Endothelial cell of umbilical vein (primary cell): ENCODE measurements at regions not wholly inside any gene's neighbourhood (a gene's known extent, or its start where the extent isn't known, plus 50 kb on each side); places are given as distances from the start of the nearest gene placed in this dataset.

Experiments used
- BruUV-seq: library from RNA; stranded (reverse); fragments of 400-500 nt; replicated peaks from 2 replicates; lab custom pipeline; 2021; lab: Mats Ljungman, UMichigan
- CTCF ChIA-PET: fragments of 300-600, 350-600 bp; sonication (Branson Sonifier 250); formaldehyde crosslinking; loops from one replicate; lab custom pipeline; 2021; ENCODE audit warnings: antibody characterized with exemption, inconsistent platforms; lab: Charles Lee
- POLR2A ChIA-PET: fragments of 300-600, 350-600 bp; sonication (Branson Sonifier 250); formaldehyde crosslinking; loops from one replicate; lab custom pipeline; 2021; ENCODE audit warnings: antibody characterized with exemption, inconsistent platforms; lab: Charles Lee
- DNase-seq: peaks from one replicate; pipeline ENCODE4 v3.0.0-alpha.2; 2011; ENCODE audit warnings: low read depth, low spot score
- FAIRE-seq: peaks from 2 replicates; lab custom pipeline; 2011; peaks lifted over from hg19 to GRCh38; lab: Jason Lieb, UNC
- H2AFZ ChIP-seq: 2 replicates; pipeline ENCODE4 v1.6.0; 2012; ENCODE audit warnings: low read depth, low read length, control low read depth, inconsistent platforms
- H3K27ac ChIP-seq: 2 replicates; pipeline ENCODE4 v1.5.1; 2011; ENCODE audit warnings: low read depth, mild to moderate bottlenecking, control low read depth, low read length, moderate library complexity; ENCODE audit not compliant: insufficient read depth
- H3K27me3 ChIP-seq, 2 experiments: 2 replicates each; pipeline versions ENCODE4 v1.6.0 to v1.6.1; 2011; ENCODE audit warnings: low read length in 2 of 2, mixed read lengths in 1 of 2; ENCODE audit not compliant: control insufficient read depth in 2 of 2, insufficient read depth in 2 of 2
- H3K36me3 ChIP-seq, 2 experiments: 2 replicates in 1 of 2; 3 replicates in 1 of 2; pipeline ENCODE4 v1.5.1; 2011; ENCODE audit warnings: low read length in 2 of 2, mild to moderate bottlenecking in 1 of 2, moderate library complexity in 1 of 2; ENCODE audit not compliant: control insufficient read depth in 2 of 2, insufficient read depth in 2 of 2; ENCODE audit errors: extremely low read depth in 1 of 2
- H3K4me1 ChIP-seq: 3 replicates; pipeline ENCODE4 v1.5.1; 2011; ENCODE audit warnings: mild to moderate bottlenecking, low read length; ENCODE audit not compliant: control insufficient read depth, insufficient read depth; ENCODE audit errors: extremely low read depth
- H3K4me2 ChIP-seq: 2 replicates; pipeline ENCODE4 v1.6.1; 2011; ENCODE audit warnings: low read length, control low read depth, mixed read lengths; ENCODE audit not compliant: insufficient read depth
- H3K4me3 ChIP-seq, 3 experiments: fragments of 200-600 bp in 1 of 3; sonication (generic), shearing (Covaris generic) in 1 of 3; replicated peaks in 1 of 3; 2 replicates each; pipeline ENCODE4 v1.5.1; 2011 to 2016; ENCODE audit warnings: control low read depth in 3 of 3, low read length in 3 of 3, mild to moderate bottlenecking in 2 of 3, inconsistent platforms in 1 of 3, low read depth in 1 of 3, moderate library complexity in 1 of 3; ENCODE audit not compliant: insufficient read depth in 1 of 3
- H3K79me2 ChIP-seq: 2 replicates; pipeline ENCODE4 v1.6.0; 2012; ENCODE audit warnings: low read length, inconsistent platforms; ENCODE audit not compliant: control insufficient read depth, insufficient read depth
- H3K9ac ChIP-seq: replicated peaks from 2 replicates; pipeline ENCODE3; 2011; ENCODE audit warnings: low read length, control low read depth; ENCODE audit not compliant: insufficient read depth; ENCODE audit errors: extremely low read depth
- H3K9me1 ChIP-seq: replicated peaks from 3 replicates; pipeline ENCODE4 v1.6.0; 2011; ENCODE audit warnings: mild to moderate bottlenecking, low read length; ENCODE audit not compliant: control insufficient read depth, insufficient read depth; ENCODE audit errors: extremely low read depth
- H3K9me3 ChIP-seq: replicated peaks from 2 replicates; pipeline ENCODE4 v1.5.1; 2012; ENCODE audit warnings: low read length, inconsistent platforms; ENCODE audit not compliant: control insufficient read depth, insufficient read depth
- H4K20me1 ChIP-seq: replicated peaks from 2 replicates; pipeline ENCODE3; 2011; ENCODE audit warnings: mild to moderate bottlenecking, low read length; ENCODE audit not compliant: control insufficient read depth, insufficient read depth; ENCODE audit errors: extremely low read depth
- CTCF ChIP-seq, 2 donors: IDR thresholded peaks; 1 replicate in 1 of 2; 2 replicates in 1 of 2; pipeline ENCODE4 v1.5.1; 2011; ENCODE audit warnings: low read length in 2 of 2, mild to moderate bottlenecking in 2 of 2, moderate library complexity in 2 of 2, control low read depth in 1 of 2, inconsistent platforms in 1 of 2, low read depth in 1 of 2; ENCODE audit not compliant: insufficient read depth in 1 of 2; ENCODE audit errors: extremely low read depth in 1 of 2
- EZH2 ChIP-seq: IDR thresholded peaks from 2 replicates; pipeline ENCODE4 v1.6.1; 2012; ENCODE audit warnings: borderline replicate concordance, low read depth, mild to moderate bottlenecking, moderate library complexity, low read length, inconsistent platforms; ENCODE audit not compliant: severe bottlenecking
- FOS ChIP-seq: IDR thresholded peaks from 2 replicates; pipeline ENCODE4 v1.6.1; 2011; ENCODE audit warnings: mild to moderate bottlenecking, low read length, moderate library complexity, borderline replicate concordance; ENCODE audit not compliant: insufficient read depth
- GATA2 ChIP-seq: IDR thresholded peaks from 2 replicates; pipeline ENCODE4 v1.7.0; 2011; ENCODE audit warnings: low read depth, mild to moderate bottlenecking, moderate library complexity, mixed read lengths, low read length; ENCODE audit not compliant: insufficient read length, insufficient read depth
- JUN ChIP-seq: IDR thresholded peaks from 2 replicates; pipeline ENCODE4 v1.6.1; 2011; ENCODE audit warnings: borderline replicate concordance, low read depth; ENCODE audit not compliant: insufficient read length, insufficient read depth
- MAX ChIP-seq: IDR thresholded peaks from 2 replicates; pipeline ENCODE4 v1.6.1; 2011; ENCODE audit not compliant: insufficient read depth, insufficient read length
- MYC ChIP-seq: IDR thresholded peaks from one replicate; pipeline ENCODE4 v1.6.1; 2011; ENCODE audit warnings: mild to moderate bottlenecking, low read depth, low read length
- POLR2A ChIP-seq: IDR thresholded peaks from 2 replicates; pipeline ENCODE4 v1.6.1; 2012; ENCODE audit warnings: low read depth, mild to moderate bottlenecking, control low read depth, low read length
- POLR2AphosphoS5 ChIP-seq: IDR thresholded peaks from 2 replicates; pipeline ENCODE4 v1.6.1; 2012; ENCODE audit warnings: low read depth, mild to moderate bottlenecking, control low read depth, low read length, moderate library complexity; ENCODE audit not compliant: insufficient read depth
- dilution Hi-C: fragments of 300-500 bp; cut with MboI; formaldehyde crosslinking; loops from one replicate; pipeline ENCODE4 v1.15.0; 2019; ENCODE audit warnings: low sequenced_read_pairs; ENCODE audit not compliant: extremely low pct_ligation_motif_present
- intact Hi-C: fragments of 100-400 bp; cut with micrococcal nuclease; formaldehyde crosslinking; loops from one replicate; pipeline ENCODE4 v1.10.0; 2022

- BruUV-seq, result no TSS peak
- H3K36me3 ChIP-seq, result no peaks in the 10 kb centered on the region
- H2AFZ ChIP-seq, result no peak overlapping the region
- no peaks in the 10 kb centered on the region for H3K4me1 ChIP-seq
- no peaks in the 10 kb centered on the region for H3K27me3 ChIP-seq
- no peak for FAIRE-seq
- CTCF ChIA-PET, result no interaction called here
- H4K20me1 ChIP-seq, result no peaks in the 10 kb centered on the region
- dilution Hi-C loops, result no loop called here
- intact Hi-C loops, result no loop called here
- H3K9ac ChIP-seq, result no peak overlapping the region
- H3K4me3 ChIP-seq, result no peak overlapping the region
- H3K27ac ChIP-seq, result no peak overlapping the region
- no peaks in the 10 kb centered on the region for H3K79me2 ChIP-seq
- no peak for TF ChIP-seq JUN
- TF ChIP-seq POLR2A, result no peak
- no peak for TF ChIP-seq GATA2
- no peak for TF ChIP-seq MAX
- TF ChIP-seq POLR2AphosphoS5, result no peak
- TF ChIP-seq CTCF (IDR thresholded peaks at IDR 0.05; ENCODE audit: extremely low read depth in 1 of 2, insufficient read depth in 1 of 2, low read depth in 1 of 2, low read length in 2 of 2), result no peak
- TF ChIP-seq EZH2, result no peak
- TF ChIP-seq MYC, result no peak
- TF ChIP-seq FOS, result no peak
- no peak overlapping the region for H3K4me2 ChIP-seq
- H3K9me3 ChIP-seq, result no peaks in the 10 kb centered on the region
- H3K9me1 ChIP-seq, result no peaks in the 10 kb centered on the region
- POLR2A ChIA-PET, result no interaction called here
- no peak for DNase-seq
These were observed 271.0 kb upstream of the ROBO2 start for GRCh38 chr3:76768912-76769311.
